SK-N-MC (cell line): ENCODE measurements at regions not wholly inside any gene's neighbourhood (a gene's known extent, or its start where the extent isn't known, plus 50 kb on each side); places are given as distances from the start of the nearest gene placed in this dataset.

ENCODE experiments used
- EZH2 ChIP-seq: fragments of 200-600 bp; sonication (generic); IDR thresholded peaks from one replicate; pipeline ENCODE4 v1.6.1; 2017; ENCODE audit warnings: antibody characterized with exemption
- FOXP2 ChIP-seq: optimal IDR thresholded peaks from 2 replicates; pipeline ENCODE3; 2011; ENCODE audit warnings: mild to moderate bottlenecking, moderate library complexity; ENCODE audit not compliant: insufficient read depth; ENCODE audit errors: extremely low read length, control extremely low read depth
- POLR2AphosphoS5 ChIP-seq: IDR thresholded peaks from 2 replicates; pipeline ENCODE4 v1.6.1; 2012; ENCODE audit warnings: mild to moderate bottlenecking, low read depth, low read length, borderline replicate concordance

DNA sequence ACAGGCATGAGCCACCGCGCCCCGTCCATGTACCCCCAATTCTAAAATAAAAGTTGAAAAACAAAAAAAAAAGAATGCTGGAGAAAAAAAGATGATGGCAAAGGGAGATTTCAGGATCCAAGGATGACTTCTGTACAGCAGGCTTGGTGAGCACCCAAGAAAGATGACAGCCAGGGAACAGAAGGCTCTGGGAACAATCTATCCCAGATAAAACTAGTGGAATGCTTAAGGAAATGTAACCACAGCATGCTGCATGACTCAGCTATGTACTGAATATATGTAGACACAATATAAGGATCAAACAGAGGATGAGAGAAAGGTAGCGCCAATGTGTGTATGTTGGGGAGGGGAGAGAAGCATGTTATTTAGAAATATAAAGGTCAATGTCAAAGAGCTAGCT lies 123.7 kb upstream of the TMTC1 start:
- TF ChIP-seq POLR2AphosphoS5 (no peak), EZH2 (no peak), FOXP2 (no peak)
